ENCODE measurements at regions not wholly inside any gene's neighbourhood (a gene's known extent, or its start where the extent isn't known, plus 50 kb on each side); places are given as distances from the start of the nearest gene placed in this dataset.

DNA sequence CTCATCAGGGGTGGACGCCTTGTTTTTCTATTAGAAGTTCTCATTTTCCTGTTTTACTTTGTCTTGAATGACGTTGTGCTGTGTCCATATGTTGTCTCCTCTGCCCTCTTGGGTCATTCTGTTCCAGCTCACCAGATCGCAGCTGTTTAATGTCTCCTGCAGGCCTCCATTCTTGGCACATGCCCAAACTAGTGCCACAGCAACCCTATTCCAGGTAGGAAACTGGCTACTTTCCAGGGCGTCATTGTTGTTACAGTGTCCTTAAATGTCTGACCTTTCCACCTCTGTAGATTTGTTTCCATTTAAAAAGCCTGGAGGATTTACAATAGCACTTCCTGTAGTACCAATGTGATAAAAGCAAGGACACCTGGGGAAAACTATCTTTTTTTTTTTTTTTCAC, 500.7 kb downstream of the METTL4 start:
- no peaks in the 10 kb centered on the region for H3K27me3 ChIP-seq
- no peak for TF ChIP-seq CTCF (IDR thresholded peaks at IDR 0.05)
- H3K4me1 ChIP-seq (ENCODE audit: control insufficient read depth in 1 of 2, insufficient read depth in 1 of 2, low read depth in 1 of 2, low read length in 1 of 2), result no peaks in the 10 kb centered on the region
- H3K9me3 ChIP-seq, result no peaks in the 10 kb centered on the region
- no peaks in the 10 kb centered on the region for H3K36me3 ChIP-seq
- H3K4me3 ChIP-seq (ENCODE audit: low read depth in 1 of 2, low read length in 1 of 2), result no peak overlapping the region
- no peak overlapping the region for H3K27ac ChIP-seq

GRCh38 chr18:2075499-2075898, 495.8 kb downstream of the METTL4 start:
- Histone ChIP-seq H3K9me3 (no peaks in the 10 kb centered on the region), H3K4me1 (ENCODE audit: control insufficient read depth in 1 of 2, insufficient read depth in 1 of 2, low read depth in 1 of 2, low read length in 1 of 2) (no peaks in the 10 kb centered on the region), H3K27me3 (no peaks in the 10 kb centered on the region), H3K4me3 (ENCODE audit: low read depth in 1 of 2, low read length in 1 of 2) (no peak overlapping the region), H3K36me3 (no peaks in the 10 kb centered on the region), H3K27ac (no peak overlapping the region)
- no peak for TF ChIP-seq CTCF (IDR thresholded peaks at IDR 0.05)

GRCh38 chr18:2082676-2083075, 488.6 kb downstream of the METTL4 start:
- Histone ChIP-seq H3K4me1 (ENCODE audit: control insufficient read depth in 1 of 2, insufficient read depth in 1 of 2, low read depth in 1 of 2, low read length in 1 of 2) (peaks cover 6 to 7% of the 10 kb centered on the region in 2 experiments), H3K27me3 (no peaks in the 10 kb centered on the region), H3K36me3 (no peaks in the 10 kb centered on the region), H3K27ac (no peak overlapping the region), H3K4me3 (ENCODE audit: low read depth in 1 of 2, low read length in 1 of 2) (no peak overlapping the region), H3K9me3 (no peaks in the 10 kb centered on the region)
- TF ChIP-seq CTCF (IDR thresholded peaks at IDR 0.05), result no peak

DNA sequence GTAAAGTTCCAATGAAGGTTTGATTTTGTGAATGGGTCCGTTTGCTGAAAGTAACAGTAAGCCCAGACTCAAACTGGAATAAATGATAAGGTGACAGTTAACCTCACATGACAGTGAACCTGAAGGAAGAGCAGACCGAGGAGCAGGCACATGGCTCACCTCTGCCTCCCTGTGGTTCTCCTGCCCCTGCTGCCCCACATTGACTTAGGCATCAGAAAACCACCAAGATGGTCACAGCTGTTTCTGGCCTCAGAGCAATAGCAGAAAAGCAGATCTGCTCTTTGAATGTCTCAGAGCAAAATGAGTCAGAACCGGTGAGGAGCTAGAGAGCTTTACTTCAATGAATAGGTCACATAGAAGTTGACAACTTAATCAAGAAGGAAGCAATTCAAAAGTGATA, 487.6 kb downstream of the METTL4 start:
- H3K4me3 ChIP-seq (ENCODE audit: low read depth in 1 of 2, low read length in 1 of 2), result no peak overlapping the region
- no peak for TF ChIP-seq CTCF (IDR thresholded peaks at IDR 0.05)
- H3K27ac ChIP-seq, result no peak overlapping the region

DNA sequence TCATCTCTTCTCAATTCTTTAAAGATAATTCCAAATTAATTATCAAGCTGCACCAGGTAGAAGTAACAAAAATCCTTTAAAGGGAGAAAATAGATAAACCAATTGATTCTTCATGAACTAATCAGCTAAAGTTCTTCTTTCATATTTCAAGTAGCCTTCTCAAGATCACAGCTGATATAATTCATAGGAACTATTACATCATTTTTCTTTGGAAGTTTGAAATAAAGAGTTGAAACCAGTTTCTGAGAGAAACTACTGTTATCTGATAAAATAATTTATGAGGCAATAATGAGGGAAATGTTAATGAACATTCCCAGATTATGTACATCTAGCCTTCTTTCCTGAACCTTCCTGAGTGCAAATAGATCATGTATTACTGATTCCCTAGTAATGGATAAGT, 484.9 kb downstream of the METTL4 start:
- H3K36me3 ChIP-seq, result no peaks in the 10 kb centered on the region
- H3K4me3 ChIP-seq (ENCODE audit: low read depth in 1 of 2, low read length in 1 of 2), result no peak overlapping the region
- TF ChIP-seq CTCF (IDR thresholded peaks at IDR 0.05), result no peak
- no peaks in the 10 kb centered on the region for H3K9me3 ChIP-seq
- no peak overlapping the region for H3K27ac ChIP-seq
- H3K4me1 ChIP-seq (ENCODE audit: control insufficient read depth in 1 of 2, insufficient read depth in 1 of 2, low read depth in 1 of 2, low read length in 1 of 2), result peaks cover 19 to 26% of the 10 kb centered on the region in 2 experiments
- H3K27me3 ChIP-seq, result no peaks in the 10 kb centered on the region

More for the DNA sequence above, 487.6 kb downstream of the METTL4 start:
- H3K36me3 ChIP-seq, result no peaks in the 10 kb centered on the region
- no peaks in the 10 kb centered on the region for H3K9me3 ChIP-seq
- no peaks in the 10 kb centered on the region for H3K27me3 ChIP-seq
- H3K4me1 ChIP-seq (ENCODE audit: control insufficient read depth in 1 of 2, insufficient read depth in 1 of 2, low read depth in 1 of 2, low read length in 1 of 2), result peaks cover 16 to 17% of the 10 kb centered on the region in 2 experiments
